ENCODE measurements at regions not wholly inside any gene's neighbourhood (a gene's known extent, or its start where the extent isn't known, plus 50 kb on each side); places are given as distances from the start of the nearest gene placed in this dataset.
"Not testable (repeated sequence)": the region's sequence is repeated elsewhere in the genome, so short reads cannot be mapped to it uniquely, and the experiment has no call there.

DNA sequence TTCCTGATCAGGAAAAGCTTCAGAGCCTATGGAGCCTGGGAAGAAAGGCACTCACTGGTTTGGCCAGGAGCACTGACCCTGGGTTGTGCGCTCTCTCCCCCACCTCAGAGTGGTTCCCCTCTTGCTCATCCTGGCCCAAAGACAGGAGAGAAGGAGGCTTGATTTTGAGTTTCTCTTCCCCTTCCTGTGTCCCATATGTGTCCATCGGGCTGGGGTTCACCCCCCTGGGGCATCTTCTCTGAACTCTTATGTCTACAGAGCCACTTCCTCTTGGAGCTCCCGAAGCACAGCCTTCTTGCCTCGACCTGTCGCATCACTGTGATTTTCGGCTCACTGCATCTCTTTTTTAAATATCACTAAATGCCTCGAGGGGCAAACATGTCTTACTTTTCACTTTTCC is 692.3 kb downstream of the RNF144A start:
- no peak for DNase-seq

DNA sequence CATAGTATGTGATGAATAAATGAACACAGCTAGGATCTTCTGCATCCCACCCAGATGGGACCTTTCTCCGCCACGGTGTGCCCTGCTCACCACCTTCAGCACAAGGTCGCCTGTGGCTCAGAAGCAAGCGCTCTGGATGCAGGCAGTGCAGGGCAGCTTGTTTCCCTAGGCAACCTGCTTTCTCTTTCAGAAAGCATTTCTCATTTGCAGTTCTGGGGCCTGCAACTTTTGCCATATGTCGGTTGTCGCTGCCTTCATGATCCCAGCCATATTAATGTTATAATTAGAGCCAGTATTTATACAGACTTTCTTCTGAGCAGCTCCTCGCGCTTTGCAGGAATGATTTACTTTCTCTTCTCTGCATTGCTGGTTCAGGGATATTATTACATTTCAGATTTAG is 692.8 kb downstream of the RNF144A start:
- DNase-seq: no peak

DNA sequence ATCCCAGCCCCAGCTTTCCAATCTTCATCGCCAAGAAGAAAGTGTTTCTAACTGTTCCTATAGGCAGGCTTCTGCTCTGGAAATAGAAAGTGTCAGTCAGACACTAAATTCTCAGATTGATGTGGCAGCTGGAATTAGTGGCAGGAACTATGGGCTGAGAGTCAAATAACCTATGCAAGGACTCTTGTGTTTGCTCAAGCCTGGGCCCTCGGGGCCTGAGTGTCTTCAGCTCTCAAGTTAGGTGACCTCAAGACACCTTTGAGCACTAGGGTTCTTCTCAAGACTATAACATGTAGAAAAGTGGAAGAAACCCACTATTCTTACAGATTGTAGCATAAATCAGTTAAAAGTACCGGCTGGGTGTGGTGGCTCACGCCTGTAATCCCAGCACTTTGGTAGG is 694.5 kb downstream of the RNF144A start:
- no peak for DNase-seq

DNA sequence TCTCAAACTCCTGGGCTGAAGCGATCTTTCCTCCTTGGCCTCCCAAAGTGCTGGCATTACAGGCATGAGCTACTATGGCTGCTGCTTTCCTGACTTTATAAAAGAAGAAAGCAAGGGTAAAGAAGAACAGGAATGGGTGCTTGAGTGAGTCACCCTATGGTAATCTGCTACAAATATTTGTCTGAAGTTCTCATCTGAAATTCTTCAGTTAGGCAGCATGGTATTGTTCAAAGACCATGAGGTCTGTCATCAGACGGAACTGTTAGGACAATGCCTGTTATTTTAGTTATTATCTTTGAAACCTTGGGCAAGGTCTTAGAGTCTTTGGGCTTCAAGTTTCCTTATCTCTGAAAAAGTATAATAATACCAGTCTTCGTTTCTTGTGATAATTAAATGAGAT is 695.8 kb downstream of the RNF144A start:
- no peak for DNase-seq

DNA sequence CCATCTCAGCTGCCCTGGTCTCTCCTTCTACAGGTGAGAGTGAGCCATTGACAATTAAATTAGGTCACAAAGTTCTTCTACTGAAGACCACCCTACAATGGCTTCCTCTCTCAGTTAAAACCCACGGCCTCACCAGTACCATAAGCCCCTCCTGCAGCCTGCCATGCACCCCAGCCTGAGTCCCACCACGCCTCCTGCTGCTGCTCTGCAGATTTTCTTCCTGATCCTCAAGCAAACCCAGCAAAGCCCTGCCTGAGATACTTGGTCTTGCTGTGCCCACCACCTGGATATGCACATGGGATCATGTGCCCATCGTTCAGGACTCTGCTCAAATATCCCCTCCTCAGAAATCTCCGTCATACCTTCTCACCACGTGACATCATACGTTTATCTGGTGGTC is 696.6 kb downstream of the RNF144A start:
- DNase-seq: no peak

DNA sequence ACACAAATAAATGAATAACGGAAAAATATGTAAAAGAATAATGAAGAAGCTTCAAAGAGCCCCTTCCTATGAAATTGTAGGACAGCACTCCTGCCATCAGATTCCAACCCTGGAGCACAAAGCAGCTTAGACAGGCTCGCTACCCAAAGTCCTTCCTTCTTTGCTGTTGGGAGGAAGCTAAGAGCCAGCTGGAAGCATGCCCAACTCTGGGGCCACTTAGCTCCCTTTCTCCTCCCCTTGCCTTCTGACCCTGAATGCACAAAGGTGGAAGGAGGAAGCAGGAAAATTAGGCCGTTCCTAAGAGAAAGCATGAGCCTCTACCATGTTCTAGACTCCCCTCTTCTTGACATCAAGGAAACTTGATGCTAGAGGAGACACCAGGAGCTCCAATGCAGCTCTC is 700.8 kb downstream of the RNF144A start:
- no peak for DNase-seq

DNA sequence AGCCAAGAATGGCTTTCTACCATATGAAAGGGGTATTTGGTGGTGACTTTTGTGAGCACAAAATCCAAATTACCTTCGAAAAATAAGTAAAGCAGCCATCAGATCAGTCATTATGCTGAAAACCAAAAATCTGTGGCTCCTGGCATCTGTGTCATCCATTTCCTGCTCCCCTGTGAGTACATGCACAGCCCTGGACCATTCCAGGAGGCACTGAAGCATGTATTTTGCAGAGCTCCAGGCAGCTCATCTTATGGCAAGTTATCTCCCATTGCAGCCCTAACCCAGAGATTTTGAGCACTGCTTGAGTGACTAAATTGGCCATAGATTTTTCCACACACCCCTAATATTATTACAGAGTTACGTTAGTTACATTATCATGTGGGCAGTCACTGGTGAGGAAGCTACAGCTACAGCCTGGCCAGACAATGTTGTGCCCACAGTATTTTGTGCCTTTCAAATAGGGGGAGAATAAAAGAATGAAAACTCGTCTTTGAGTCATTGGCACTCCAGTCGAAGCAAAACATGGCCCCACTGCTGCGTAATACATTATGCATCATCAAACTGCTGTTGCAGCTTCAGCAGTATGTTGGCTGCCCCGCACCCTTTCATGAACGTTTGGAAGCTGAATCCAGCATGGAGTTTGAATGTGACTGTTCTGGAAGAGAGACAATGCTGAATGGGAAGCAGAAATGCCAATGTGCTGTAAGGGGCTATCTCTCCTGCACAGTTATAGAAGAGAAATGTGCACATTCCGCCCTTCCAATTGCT is 702.2 kb downstream of the RNF144A start:
- no peak for DNase-seq

DNA sequence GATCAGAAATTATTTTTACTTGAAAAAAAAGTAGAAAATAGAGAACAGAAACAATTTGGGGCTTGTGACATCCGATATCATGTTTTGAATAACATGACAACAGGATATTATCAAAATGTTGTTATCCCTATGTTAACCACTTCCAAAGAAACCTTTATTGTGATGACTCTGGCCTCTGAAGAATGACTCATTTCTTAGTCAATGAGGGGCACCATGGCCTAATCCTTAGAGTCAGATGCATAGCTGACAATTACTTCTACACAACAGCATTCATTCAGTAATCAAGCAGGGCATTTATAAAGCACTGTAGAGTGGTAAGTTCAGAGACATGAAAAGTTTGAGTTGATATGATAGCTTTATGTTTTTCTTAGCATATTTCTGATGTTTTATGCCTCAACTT is 703.0 kb downstream of the RNF144A start:
- no peak for DNase-seq

DNA sequence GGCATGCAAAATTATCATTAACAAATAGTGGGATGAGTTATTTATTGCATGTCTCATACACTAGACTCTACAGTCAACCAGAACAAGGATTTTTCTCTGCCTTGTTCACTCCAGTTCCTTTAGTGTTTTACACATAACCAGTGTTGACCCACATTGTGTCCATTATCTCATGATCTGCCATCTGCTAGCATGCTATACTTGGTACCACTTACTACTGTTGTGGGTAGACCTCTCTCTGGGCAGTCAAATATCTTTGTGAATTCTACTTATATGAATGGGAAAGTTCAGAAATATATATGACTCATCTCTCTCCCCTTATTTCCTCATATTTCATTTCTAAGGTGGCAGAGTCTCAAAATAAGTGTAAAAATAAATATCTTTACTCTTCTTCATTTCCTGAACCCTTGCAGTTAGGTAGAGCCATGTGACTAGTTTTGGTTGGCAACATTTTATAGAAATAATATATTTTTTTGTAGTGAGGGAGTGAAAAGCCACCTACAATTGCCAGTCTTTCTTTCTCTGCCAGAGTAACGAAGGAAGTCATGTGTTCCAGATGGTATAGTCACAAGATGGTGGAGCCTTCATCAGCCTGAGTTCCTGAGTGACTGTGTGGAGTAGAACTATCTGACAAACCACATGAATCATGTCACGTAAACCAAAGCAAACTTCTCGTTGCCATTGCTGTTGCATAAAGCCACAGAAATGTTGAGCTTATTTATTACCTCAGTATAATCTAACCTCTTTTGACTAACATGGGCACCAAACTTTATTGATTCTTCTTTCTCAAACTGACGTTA is 704.0 kb downstream of the RNF144A start:
- DNase-seq: no peak

DNA sequence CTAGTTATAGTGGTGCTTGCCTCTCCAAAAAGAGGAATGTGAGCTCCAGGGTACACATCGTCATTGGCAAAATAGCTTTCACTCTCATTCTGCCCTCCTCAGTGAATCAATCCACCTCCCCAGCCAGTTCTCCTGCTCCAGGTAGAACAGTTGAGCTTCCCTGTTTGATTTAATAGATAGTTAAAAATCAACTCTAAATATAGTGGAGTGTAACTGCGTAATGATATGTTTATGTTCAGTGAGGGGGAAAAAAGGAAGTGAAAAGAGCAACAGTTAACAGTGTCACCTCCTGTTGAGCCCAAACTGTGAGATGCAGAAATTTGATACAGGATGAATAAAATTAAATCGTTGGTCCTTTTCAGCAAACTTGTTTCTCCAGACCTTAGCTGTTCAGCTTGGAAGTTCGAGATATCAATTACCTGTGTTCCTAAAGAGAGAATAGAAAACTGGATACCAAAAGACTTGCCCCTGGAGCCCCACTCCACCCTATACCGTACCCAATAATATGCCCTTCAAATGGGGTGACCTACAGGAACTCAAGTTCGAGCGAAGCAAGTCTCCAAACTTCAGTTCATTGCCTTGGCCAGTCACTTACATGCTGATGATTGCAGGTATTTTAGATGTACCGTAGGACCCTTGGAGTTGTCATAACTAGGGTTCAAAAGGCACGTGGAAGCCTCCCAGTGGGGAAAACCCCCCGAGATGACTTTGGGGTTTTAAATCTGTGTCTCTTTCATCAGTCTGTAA is 708.4 kb downstream of the RNF144A start:
- DNase-seq: no peak

DNA sequence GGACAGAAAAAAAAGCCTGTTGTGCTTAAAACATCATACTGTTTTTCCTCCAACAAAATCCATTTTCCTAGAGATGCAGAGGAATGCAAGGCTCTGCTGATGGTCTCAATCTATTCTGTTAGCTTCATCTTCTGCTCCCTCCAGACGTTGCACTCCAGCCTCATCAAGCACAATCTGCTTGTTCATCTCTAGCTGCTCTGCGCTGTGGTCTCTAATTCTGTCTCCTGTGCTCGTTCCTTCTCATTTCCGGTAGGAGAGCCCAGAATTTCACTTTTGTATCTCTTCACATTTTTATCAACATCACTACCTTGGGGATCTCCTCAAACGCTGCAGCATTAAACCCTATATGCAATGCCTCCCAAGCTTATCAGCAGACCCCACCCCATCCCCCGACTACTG is 708.9 kb downstream of the RNF144A start:
- no peak for DNase-seq

DNA sequence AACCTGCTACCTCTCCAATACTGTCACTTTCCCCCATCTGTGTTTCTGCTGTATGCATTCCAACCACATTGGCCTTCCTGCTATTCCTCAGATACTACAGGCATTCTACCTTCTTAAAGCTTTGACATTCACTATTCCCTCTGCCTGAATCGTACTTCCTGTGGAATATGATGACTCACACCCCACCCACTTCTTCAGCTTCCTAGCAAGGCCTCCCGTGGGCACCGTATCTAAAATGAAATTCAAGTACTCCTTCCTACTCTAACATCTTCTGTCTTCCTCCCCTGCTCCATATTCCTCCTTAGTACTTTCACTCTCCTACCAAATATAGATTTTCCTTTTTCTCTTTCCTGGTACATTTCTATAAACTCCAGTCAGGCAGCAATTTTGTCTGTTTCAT is 710.4 kb downstream of the RNF144A start:
- no peak for DNase-seq

DNA sequence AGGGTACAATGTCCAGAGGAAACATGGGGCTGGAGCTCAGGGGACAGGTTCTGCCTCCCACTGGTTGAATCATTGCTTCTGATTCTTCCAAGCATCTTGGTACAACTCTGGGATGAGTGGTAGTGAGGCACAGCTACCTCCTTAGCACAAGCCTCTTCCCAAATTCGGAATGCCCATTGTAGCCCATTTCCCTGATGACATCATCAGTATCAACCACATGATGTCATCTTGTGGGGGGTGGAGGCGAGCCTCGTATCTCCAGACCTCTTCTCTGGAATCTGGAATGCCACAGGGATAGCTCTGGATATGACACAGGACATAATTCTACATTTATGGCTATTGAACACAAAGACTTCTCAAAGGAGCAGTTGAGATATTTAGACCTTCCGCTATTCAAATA is 715.2 kb downstream of the RNF144A start:
- no peak for DNase-seq

DNA sequence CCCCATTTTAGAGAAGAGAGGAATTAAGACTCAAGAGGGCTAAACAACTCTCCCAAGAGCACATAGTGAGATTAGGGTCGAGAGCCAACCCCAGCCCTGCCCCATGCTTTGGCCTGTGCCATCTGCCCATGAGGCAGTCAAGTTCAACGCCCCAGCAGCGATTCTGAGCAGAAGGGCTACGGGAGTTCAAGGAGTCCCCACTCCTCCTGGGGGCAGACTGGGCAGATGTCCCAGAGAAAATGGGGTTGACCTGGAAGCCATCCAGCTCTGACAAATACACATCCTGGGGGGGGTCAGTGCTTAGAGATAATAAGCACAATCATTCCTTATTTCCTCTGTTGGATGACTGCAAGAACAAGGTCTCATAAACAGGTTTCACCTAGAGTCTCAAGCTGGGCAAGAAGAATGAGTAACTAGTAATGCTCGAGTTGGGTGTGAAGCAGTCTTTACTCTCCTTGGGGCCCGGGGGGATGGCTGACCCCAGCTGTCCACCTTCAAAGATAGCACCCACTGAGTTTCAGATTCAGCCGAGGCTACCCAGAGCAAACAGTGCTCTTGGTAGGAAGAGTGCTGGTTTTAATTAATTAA is 716.4 kb downstream of the RNF144A start:
- no peak for DNase-seq

DNA sequence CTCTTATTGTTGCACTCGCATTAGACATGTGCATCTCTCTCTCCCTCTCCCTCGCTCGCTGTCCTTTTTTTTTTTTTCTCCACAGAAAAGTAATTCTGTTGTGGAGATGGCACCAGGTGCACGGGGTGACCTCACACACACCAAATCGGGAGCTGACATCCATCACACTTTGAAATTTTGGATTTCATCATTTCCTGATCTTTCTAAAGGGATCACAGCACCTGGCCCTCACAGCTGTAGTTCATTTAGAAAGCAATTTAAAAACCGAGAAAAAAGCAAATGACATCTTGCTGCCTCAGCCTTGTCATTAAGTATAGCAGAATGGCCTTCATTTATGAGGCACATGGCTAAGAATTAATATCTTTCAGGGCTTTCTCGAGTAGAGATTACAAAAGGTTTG is 717.2 kb downstream of the RNF144A start:
- DNase-seq: no peak

DNA sequence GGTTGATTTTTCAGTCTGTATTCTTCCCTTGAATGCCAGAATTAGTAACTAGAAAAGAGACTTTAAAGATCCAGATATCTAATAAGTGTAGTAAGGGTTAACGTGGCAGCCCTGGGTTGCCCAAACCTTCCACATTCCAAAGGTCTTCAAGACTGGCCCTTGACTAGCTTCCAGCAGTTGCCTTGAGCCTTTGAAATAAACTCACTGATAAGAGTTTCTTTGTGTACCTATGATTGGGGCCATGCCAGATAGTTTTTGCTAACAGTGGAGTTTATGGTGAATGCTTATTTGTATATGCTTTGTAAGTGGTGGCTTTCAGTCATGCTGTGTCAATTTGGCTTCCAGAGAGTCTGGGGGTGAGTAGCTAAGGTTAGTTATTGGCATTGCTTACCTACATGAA is 722.3 kb downstream of the RNF144A start:
- no peak for DNase-seq

DNA sequence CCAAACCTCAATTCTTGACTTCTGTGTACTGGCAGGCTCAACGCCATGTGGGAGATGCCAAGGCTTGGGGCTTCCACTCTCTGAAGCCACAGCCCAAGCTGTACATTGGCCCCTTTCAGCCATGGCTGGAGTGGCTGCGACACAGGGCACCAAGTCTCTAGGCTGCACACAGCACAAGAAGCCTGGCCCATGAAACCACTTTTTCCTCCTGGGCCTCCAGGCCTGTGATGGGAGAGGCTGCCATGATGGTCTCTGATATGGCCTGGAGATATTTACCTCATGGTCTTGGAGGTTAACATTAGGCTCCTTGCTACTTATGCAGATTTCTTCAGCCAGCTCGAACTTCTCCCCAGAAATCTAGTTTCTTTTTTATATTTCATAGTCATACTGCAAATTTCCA is 724.1 kb downstream of the RNF144A start:
- not testable (repeated sequence) for DNase-seq

DNA sequence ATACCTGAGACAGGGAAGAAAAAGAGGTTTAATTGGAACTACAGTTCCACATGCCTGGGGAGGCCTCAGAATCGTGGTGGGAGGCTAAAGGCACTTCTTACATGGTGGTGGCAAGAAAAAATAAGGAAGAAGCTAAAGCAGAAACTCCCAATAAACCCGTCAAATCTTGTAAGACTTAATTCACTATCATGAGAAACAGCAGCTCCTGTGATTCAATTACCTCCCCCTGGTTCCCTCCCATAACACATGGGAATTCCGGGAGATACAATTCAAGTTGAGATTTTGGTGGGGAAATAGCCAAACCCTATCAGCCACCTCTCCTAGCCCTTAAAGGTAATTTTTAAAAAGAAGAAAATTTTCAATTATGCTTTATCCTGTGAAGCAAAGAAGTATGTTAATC is 728.8 kb downstream of the RNF144A start:
- DNase-seq: no peak

DNA sequence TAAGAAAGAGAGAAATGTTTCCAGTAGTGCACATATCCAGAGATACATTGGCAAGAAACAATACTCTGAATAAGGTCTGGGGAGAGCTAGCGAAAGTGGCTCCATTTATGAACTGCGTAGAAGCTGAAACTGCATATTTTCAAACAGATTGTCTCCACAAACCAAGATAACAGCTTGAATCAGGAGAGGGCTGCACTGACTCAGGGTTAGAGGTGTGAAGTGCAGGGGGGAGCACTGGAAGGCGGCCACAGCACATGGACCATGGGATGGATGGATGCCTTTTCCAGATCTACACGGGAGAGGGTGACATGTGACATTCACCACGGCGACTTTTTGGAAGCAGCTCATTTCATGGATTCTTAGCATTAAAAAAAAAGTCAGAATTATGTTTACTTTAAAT is 729.4 kb downstream of the RNF144A start:
- no peak for DNase-seq

DNA sequence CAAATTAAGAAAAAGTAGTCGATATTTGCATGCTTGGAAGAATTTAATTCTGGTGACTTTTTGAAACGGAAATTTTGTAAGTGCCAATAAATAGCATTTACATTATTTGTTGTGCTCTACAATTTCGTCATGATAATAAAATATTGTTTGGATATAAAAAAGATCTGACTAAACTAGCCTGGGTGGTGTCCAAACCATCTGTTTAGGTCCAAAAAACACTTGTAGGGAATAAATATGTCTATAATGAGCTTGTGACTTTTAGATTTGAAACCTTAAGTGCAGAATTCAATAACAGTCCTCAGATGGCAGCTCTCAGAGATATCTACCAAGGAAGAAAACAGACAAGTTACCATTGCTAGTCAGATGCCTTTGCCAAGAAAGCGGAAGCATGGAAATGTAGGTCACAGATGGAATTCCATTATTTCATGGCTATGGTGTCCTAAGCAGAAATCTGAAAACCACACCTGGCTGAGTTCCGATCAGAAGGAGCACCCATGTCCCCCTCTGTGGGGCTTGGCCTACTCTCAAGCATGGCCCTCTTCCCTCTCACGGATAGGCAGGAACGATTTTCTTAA is 731.1 kb downstream of the RNF144A start:
- DNase-seq: no peak

DNA sequence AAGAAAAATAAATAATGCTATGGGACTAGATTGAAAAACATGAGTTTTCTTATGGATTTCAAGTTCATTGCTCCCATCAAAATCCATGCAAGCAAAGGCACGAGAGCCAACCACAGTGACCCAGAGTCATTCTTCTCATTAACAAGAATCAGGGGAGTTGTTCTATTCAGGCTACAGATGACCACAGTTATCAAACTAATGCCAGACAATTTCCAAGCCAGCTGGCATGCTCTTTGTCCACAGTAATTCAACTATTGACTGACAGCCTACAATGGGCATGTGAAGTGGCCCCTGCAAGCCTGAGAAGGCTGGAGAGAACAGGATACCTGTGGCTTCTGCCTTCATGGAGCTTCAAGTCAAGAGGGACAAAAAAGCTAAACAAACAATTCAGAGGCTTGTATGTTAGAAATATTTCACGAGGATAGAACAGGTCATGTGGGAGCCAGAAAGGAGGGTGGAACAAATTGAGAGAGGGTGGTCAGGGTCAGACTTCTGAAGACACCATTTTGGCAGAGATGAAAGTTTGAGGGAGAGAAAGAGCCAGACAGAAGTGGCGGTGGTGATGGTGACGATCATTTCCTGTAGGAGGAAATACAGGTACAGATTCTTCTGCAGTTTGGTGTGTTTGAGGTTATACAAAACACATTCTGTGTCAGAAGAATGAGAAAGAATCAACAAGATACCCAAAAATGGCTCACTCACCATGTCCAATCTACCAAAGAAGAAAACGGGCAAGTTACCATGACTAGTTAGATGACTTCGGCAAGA is 732.4 kb downstream of the RNF144A start:
- no peak for DNase-seq

DNA sequence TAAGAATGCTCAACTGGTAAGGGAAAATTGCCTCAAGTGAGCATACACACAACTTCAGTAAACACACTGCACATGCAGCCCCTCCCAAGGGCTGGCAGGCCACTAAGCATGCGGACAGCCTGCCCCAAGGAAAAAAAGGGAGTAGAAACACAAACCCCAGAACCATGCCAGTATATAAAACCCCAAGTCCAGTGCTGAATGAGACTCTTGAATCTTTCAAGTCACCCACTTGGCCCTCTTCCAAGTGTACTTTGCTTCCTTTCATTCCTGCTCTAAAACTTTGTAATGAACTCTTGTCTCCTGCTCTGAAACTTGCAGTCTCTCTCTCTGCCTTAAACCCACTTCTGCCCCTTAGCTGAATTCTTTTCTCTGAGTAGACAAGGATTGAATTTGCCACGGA is 736.4 kb downstream of the RNF144A start:
- DNase-seq: no peak

All from activated CD4-positive, alpha-beta T cell treated with anti-CD3 and anti-CD28 coated beads, Interleukin-2, amount 50 U/mL, for 48 hours (primary cell).